ENCODE measurements at regions not wholly inside any gene's neighbourhood (a gene's known extent, or its start where the extent isn't known, plus 50 kb on each side); places are given as distances from the start of the nearest gene placed in this dataset.

DNA sequence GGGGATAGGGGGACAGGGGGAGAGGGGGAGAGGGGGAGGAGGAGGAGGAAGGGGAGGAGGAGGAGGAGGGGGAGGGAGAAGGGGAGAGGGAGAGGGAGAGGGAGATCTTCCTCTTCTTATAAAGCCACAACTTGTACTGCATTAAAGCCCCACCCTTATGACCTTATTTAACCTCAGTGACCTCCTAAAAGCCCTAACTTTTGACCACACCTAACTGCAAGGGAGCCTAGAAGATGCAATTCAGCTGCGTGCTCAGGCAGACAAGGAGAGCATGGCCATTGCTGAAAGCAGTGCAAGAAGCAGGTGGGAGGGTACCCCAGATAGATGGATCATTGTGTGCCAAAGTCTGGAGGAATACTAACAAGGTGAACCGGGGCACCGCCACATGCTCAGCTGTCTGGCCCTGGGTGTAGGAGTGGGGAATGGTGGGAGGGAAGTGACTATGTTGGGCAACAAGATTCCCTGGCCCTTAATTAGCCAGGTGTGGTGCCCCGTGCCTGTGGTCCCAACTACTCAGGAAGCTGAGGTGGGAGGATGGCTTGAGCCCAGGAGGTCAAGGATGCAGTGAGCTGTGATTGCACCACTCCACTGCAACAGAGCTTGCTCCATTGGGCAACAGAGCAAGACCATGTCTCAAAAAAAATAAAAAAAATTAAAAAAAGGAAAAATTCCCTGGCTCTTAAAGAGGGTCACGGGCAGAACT lies 125.4 kb upstream of the BOD1 start:
- DNase-seq (ENCODE audit: low read depth in 2 of 2): no peak

DNA sequence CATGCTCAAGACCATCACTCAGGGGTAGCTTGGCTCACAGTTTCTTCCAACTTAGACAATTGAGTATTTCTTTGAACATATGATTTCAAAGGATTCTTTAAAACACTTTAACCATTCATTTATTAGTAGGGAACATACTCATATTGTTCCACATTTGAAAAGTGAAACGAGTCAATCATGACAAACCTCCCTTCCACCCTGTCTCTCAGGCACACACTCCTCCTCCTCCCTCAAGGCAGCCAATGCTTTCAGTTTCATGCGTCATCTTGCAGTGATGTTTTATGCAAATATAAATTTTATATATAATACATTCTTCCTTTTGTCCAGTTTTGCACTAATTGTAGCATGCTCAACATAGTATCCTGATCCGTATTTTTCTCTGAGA lies 126.0 kb upstream of the BOD1 start:
- no peak for DNase-seq (ENCODE audit: low read depth in 2 of 2)

DNA sequence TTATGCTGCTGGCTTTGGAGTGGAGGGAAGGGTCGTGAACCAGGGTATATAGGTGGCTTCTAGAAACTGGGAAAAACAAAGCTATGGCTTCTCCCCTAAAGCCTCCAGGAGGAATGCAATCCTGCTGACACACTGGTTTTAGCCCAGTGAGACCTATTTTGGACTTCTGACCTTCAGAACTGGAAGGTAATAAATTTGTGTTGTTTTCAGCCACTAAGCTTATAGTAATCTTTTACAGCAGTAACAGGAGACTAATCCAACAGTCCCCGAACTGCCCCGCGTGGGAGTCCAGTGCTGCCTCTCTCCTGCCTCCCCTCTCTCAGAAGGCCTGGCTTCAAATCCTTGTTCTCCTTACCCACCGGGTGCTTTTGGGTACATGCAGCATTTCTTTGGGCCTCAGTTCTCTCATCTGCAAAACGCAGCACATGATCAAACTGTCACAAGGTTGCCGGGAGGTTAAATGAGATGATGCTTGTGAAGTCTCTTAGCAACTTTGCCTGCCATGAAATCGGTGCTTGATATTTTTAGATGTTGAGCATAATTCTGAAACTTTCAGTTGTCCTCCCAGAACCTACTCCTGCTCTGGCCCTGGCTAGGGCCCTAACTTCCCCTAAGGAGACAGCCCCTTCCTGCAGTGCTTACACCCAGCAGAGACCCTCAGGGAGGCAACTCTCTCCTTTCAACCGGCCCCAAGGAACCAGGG lies 127.3 kb upstream of the BOD1 start:
- no peak for DNase-seq (ENCODE audit: low read depth in 2 of 2)

DNA sequence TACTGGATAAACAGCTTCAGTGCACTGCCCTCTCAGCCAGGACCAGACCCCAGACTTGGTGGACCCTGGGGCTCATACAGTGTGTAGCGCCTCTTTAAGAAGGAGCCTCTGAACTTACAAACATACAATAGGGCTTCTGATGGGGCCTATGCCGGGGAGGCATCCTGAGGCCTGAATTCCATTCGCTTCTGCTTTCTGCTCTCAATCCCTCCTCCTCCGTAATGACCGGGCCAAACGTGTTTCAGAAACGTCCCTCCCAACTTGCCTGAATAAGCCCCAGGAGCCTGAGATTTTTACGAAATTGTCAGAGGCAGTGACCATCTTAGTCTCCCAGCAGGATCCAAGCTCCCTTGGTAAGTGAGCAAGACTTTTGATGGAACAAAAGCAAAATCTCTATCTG lies 128.1 kb upstream of the BOD1 start:
- DNase-seq (ENCODE audit: low read depth in 2 of 2): no peak

DNA sequence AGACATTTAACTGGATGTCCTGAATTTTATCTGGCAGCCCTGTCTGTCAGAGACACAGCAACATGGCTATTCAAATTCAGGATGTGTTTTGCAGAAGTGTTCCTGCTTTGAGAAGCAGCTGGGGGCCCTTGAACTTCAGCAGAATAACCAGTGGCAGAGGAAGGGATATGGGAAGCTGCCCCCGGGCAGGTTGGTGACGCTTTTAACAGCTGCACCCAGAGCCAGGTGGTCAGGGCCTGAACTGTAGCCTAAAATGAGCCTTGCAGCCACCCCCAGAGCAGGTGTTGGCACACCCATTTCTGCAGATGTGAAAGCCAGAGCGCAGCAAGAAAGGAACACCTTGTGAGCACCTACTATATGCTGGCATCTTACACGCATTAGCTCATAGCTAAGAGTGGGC lies 128.7 kb upstream of the BOD1 start:
- DNase-seq (ENCODE audit: low read depth in 2 of 2): no peak

DNA sequence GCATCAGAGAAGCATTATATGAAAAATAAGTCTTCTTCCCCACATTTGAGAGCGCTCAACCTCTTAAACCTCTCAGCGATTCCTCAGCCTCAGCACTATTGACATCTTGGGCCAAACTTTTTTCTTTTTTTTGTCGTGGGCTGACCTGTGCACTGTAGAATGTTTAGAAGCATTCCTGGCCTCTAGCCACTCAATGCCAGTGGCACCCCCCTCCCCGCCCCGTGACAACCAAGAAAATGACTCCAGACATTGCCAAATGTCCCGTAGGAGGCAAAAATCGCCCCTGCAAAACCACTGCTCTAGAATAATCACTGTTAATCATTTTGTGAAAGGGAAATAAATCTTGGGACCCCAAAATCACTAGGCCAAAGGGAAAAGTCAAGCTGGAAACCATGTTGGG lies 129.1 kb upstream of the BOD1 start:
- no peak for DNase-seq (ENCODE audit: low read depth in 2 of 2)

DNA sequence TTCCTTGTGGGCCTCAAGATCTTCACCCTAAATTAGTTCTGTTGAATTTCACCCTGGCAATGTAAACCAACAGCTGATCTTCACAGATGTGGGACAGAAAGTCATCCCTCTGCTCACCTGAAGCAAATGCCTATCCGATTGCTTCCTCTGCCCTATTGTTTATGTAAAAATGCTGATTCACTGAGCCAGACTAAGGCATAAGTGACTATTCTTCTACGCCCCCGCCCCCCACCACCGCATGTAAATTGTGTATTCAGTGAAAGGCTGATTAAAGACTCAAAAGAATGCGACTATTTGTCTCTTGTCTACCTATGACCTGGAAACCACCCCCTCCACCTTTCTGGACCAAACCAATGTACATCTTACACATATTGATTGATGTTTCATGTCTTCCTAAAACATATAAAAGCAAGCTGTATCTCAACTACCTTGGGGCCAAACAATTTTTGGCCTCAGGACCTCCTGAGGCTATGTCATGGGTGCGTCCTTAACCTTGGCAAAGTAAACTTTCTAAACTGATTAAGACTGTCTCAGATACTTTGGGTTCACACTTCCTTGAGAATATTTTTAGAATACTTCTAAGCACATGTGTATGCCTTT lies 129.7 kb upstream of the BOD1 start:
- no peak for DNase-seq (ENCODE audit: low read depth in 2 of 2)

DNA sequence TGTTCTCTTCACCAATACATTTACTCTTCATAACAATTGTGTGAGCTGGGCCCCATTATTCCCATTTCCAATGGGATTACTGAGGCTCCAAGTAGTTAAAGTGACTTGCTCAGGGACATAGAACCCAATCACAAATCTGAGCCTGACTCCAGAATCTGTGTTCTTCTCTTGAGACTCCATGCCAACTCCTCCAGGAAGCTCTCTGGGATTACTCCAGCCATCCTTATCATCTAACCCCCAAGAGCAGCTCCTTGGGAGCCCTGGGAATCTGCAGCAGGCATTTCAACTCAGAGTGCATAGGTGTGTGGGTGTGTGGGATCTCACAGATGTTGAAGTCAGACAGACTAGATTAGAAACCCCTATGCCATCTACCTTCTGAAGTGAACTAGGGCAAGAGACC lies 131.4 kb upstream of the BOD1 start:
- DNase-seq (ENCODE audit: low read depth in 2 of 2): no peak

DNA sequence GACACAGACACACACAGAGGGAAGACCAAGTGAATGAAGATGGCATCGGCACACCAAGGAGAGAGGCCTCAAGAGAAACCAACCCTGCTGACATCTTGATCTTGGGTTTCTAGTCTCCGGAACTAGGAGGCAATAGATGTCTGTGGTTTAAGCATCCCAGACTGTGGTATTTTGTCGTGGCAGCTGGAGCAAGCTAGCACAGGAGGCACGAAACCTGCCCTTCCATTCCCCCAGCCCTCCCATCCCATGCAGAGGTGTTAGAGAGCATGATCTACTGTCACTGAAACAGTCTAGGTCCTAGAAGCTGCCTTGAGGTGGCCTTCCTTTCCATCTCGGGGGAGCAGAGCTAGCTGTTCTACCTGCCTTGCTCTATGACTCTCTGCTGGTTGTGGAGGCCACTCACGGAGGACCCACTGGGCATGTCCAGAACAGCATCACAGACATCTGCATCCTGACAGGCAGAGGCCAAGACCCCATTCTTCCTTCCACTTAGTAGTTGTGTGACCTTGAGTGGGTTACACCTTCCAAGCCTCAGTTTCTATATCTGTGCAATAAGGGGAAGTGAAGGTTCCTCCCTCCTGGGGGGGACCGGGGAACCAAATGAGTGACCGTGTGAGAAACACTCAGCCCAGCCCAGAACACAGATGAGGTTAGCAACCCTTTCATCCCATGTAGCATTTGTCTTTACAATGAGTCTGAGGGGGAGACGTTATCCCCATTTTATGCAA lies 134.3 kb upstream of the BOD1 start:
- no peak for DNase-seq (ENCODE audit: low read depth in 2 of 2)

DNA sequence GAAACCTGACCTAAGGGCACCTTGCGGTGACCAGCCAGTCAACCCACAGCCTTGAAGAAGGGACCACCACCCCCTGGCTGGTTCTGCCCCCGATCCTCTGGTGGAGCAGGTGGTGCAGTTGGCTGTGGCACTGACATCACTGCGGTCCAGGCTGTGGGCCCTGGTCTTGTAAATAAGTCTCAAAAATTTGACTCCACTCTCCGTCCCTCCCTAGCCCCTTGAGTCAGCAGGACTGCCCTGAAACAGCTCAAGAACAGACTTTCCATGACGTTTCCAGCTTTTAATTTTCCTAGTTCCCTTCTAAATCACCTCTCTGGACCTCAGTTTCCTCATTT lies 134.8 kb upstream of the BOD1 start:
- no peak for DNase-seq (ENCODE audit: low read depth in 2 of 2)

DNA sequence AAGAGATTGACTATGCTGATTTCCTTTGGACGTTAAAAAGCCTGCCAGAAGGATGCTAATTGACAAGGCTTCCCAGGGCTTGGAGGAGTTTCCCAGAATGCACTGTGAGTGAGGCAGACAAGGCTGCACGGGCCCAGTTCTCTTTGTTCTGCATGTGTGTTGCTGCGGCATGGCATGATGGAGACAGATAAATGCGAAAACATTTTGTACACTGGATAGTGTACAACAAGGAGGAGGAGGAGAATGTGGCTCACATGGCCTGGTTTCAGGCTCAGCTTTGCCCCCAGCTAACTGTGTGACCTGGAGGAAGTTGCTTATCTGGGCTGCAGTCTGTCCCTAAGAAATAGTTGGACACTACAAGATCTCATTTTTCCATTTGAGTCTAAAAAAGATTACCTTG lies 135.5 kb upstream of the CPEB4 start:
- DNase-seq (ENCODE audit: low read depth in 2 of 2): no peak

DNA sequence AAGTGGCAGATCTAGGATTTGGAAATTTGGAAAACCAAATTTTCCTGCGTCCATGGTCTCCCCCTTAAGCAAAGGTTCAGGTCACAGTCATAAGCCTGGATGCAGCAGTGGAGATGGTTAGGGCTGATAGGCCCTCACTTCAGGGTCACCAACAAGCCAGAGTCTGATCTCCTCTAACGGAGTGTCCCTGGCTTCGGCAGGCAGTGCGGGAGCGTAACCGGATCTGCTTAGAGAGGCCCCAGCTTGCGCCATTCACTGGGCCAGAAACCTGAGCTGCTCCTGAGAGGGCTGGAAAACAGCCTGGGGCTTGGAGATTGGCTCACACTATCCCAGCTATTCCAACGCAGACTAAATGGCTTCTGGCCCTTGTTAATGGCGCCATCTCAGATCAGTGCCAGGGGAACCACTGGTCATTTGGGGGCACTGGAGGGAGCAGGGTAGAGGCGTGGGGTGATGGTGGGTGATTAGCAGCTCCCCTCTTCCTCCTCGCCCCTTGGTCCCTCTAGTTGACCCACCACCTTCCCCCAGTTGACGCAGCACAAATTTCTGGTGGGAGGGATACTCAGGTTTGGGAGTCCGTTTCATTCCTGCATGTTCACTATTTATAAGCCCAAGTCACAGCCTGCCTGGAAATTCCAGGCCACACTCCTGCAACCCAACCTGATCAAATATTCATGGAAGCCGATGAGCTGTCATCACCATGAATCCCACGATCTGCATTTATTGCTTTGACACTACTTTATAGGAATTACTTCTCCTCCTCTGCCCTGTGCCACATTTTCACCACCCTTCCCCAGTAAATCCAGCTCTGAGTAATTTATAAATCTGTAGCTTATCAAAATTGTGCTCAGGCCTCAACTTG lies 134.6 kb upstream of the CPEB4 start:
- DNase-seq (ENCODE audit: low read depth in 2 of 2): no peak

DNA sequence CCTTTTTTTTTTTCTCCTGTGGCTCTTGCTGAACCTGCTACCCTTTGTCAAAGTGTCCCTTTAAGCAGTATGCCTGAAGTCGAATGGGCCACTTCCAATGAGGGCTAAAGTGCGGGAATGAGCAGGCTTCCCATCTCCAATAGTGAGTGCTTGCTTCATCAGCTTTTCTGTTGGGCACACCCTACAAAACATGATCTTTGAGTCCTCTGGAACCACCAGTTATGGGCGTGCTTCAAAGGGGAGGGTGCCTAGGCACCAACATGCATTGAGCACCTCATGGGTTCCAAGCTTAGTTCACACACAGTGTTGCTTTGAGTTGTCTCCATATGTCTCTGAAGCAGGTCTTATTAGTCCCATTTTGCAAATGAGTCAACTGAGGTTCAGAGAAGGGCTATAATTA lies 132.8 kb upstream of the CPEB4 start:
- no peak for DNase-seq (ENCODE audit: low read depth in 2 of 2)

DNA sequence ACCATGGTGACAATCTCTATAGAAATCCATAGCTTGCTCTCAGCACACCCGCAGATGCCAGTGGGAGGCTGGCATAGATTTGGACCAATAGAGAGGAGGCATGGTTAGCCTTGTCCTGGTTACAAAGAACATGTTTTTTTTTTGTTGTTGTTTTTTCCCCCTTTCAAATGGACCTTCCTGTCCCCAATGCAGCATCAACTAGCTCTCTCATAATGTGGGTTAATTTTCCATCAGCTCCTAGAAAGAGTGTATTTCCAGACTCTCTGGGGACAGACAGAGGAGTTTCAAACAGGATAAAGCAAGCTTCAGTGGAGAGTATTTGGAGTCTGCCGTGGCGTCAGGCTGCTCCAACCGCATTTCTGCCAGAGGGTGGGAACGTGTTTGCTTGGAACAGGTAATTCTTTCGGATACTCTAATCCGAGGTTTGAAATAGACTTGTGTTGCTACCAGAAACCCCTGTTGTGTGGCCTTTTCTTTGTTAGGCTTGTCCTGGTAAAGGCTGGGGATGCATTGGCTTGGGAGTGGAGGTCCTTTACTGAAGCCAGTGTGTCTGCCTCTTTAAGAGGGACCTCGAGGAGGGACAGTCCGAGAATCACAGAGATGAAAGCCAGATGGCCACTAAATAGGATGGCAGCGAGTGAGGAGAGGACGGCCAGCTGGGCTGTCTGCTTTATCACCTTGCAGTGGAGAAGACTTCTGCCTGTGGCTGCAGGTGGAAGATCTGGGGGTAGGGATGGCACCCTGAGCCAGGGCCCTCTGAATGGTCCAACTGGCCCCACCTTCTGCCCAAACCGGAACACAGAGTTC lies 130.5 kb upstream of the CPEB4 start:
- no peak for DNase-seq (ENCODE audit: low read depth in 2 of 2)

DNA sequence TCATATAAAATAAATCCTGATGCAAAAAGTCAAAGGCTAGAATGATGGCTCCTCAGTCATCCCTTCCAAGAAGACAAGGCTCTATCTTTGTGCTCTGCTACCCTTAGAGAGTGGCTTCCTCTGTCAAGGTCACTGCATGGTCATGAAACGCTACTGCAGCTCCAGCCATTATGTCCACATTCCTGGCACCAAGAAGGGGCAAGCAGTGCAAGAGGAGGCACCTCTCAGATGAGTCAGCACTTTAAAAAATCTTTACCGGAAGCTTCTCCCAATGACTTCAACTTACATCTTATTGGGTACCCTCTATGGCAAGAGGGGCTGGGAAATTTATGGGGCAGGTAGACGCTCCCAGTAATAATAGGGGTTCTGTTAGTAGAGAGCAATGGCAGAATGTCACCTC lies 129.5 kb upstream of the CPEB4 start:
- DNase-seq (ENCODE audit: low read depth in 2 of 2): no peak

DNA sequence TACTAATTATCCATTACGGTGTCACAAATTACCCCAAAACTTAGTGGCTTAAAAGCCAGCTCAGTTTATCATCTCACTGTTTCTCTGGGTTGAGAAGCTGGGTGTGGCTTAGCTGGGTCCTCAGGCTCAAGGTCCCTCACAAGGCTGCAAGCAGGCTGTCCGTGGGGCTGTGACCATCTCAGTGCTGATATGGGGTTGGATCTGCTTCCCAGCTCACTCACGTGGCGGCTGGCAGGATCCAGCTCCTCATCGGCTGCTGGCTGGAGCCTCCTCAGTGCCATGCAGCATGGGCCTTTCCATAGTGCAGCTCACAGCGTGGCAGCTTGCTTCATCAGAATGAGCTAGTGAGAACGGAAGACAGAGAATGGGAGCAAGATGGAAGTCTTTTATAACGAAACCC lies 128.5 kb upstream of the CPEB4 start:
- no peak for DNase-seq (ENCODE audit: low read depth in 2 of 2)

DNA sequence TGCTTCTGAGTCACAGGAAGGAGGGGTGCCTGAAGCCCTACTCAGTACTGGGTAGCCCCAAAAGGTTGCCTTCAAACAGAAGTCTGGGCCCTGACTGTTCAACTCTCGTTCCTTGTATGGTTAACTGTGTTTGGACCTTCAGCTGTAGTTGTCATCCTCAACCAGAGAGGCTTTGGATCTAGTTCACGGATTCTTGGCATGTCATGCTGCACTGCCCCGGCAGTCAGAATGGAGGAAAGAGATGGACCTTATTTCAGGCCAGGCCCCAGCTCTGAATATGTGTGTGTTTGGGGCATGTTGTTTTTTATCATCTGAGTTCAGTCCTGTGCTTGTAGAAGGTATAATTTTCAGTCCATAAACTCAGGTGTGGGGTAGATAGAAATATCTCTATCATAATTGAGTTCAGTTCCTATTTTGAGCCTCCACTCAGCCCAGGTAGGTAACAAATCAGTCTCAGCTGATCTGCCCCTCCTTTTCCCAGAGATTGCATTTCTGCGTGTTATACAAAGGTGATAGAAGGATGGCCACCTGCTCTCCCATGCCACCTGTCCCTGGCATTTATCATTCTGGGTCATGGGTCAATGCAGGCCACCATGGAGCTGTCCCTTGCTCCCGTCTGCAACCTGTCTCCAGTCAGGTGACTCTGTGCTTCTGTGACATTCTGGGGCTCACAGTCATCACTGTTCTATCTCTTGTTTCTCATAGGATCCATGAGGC lies 127.5 kb upstream of the CPEB4 start:
- DNase-seq (ENCODE audit: low read depth in 2 of 2): no peak

DNA sequence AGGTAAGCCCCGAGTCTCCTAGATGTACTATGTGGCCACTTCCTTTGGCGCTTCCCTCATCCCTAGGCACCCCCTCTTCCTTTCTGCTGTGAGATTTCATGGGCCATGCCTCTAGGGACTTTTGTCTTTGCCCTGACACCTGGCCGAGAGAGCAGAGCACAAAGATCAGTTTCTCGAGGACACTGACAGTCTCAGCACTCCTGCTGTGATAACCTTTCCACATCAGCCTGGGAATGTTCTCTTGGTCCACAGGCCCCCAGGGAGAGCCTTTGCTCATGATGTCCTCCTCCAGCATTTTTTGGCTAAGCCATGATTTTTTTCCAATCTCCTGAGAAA lies 127.0 kb upstream of the CPEB4 start:
- DNase-seq (ENCODE audit: low read depth in 2 of 2): no peak

DNA sequence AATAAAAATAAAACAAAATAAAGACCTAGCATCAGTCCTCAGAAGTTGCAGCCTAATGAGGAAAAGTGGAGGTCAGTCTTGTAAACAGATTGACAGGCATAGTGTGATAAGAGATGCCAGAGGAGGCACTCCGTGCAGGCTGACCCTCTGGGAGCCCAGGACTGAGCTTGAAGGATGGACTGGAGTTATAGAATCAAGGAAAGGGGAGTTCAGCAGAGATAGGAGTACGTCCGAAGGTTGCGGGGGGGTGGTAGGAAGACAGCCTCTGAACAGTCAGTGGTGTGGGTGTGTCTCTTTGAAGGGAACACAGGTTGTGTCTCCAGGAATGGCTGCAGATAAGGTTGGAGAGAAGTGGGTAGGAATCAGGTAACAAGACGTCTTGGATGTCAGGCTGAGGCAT lies 126.1 kb upstream of the CPEB4 start:
- DNase-seq (ENCODE audit: low read depth in 2 of 2): no peak

DNA sequence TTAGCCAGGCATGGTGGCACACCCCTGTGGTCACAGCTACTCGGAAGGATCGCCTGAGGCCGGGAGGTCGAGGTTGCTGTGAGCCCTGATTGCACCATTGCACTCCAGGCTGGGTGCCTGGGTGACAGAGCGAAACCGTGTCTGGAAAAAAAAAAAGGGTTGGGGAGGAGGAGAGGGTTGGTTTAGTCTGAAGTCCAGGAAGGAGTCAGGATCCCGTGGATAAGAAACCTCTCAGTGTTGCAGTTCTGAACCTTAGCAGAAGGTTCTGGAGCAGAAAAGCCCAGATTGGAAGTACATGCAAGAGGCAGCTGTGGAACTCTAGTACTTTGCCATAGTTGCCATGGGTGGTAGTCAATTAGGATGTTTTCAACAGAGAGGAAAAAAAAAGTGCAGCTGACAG lies 125.2 kb upstream of the CPEB4 start:
- no peak for DNase-seq (ENCODE audit: low read depth in 2 of 2)

Measured in dermis microvascular lymphatic vessel endothelial cell (primary cell).